GM12878 (cell line): ENCODE measurements at regions not wholly inside any gene's neighbourhood (a gene's known extent, or its start where the extent isn't known, plus 50 kb on each side); places are given as distances from the start of the nearest gene placed in this dataset.

Experiments
- CHD1 ChIP-seq: IDR thresholded peaks from 2 replicates; pipeline ENCODE4 v1.6.1; 2012; ENCODE audit warnings: low read depth, low read length, improper control_type of control experiment
- ETV6 ChIP-seq, 2 experiments: fragments of 450-650 bp in 1 of 2; IDR thresholded peaks in 1 of 2; conservative IDR thresholded peaks in 1 of 2; 2 replicates each; pipeline ENCODE4 v1.6.1; 2014; ENCODE audit warnings: antibody characterized with exemption in 1 of 2, borderline replicate concordance in 1 of 2, low read depth in 1 of 2, mild to moderate bottlenecking in 1 of 2, moderate library complexity in 1 of 2
- EZH2 ChIP-seq: IDR thresholded peaks from 2 replicates; pipeline ENCODE4 v1.6.1; 2012; ENCODE audit warnings: low read depth, mild to moderate bottlenecking, control low read depth, inconsistent platforms, low read length, borderline replicate concordance; ENCODE audit not compliant: control insufficient read depth
- FOS ChIP-seq: IDR thresholded peaks from 3 replicates; pipeline ENCODE4 v1.6.1; 2011; ENCODE audit warnings: borderline replicate concordance; ENCODE audit not compliant: insufficient read length; ENCODE audit errors: extremely low read depth
- FOXM1 ChIP-seq: IDR thresholded peaks from 2 replicates; pipeline ENCODE4 v1.6.1; 2012; ENCODE audit warnings: low read depth, mild to moderate bottlenecking, inconsistent platforms, low read length, moderate library complexity
- GABPA ChIP-seq: IDR thresholded peaks from 2 replicates; pipeline ENCODE4 v1.6.1; 2014; ENCODE audit warnings: antibody characterized with exemption, low read depth, mild to moderate bottlenecking, inconsistent platforms
- NFIC ChIP-seq: IDR thresholded peaks from 2 replicates; pipeline ENCODE4 v1.6.1; 2012; ENCODE audit warnings: low read depth, mild to moderate bottlenecking, inconsistent platforms, low read length, moderate library complexity
- NFYB ChIP-seq: IDR thresholded peaks from 2 replicates; pipeline ENCODE4 v1.6.1; 2011; ENCODE audit warnings: low read depth, mild to moderate bottlenecking, low read length, improper control_type of control experiment, moderate library complexity; ENCODE audit not compliant: insufficient read depth
- NR2C1 ChIP-seq: fragments of 450-650 bp; IDR thresholded peaks from 2 replicates; pipeline ENCODE4 v1.6.1; 2017; ENCODE audit warnings: antibody characterized with exemption, mild to moderate bottlenecking, moderate library complexity
- TAF1 ChIP-seq: IDR thresholded peaks from 2 replicates; pipeline ENCODE4 v1.6.1; 2011; ENCODE audit warnings: mild to moderate bottlenecking, low read depth, low read length, borderline replicate concordance
- TF ChIP-seq, protein P1 (sequence below), 3 experiments: IDR thresholded peaks in 2 of 3; conservative IDR thresholded peaks in 1 of 3; 2 replicates each; pipeline ENCODE4 v1.5.1; 2011; ENCODE audit warnings: low read depth in 3 of 3, low read length in 3 of 3, mild to moderate bottlenecking in 3 of 3, control low read depth in 2 of 3, moderate library complexity in 2 of 3, inconsistent platforms in 1 of 3, mixed read lengths in 1 of 3; ENCODE audit not compliant: control insufficient read depth in 2 of 3, insufficient read depth in 1 of 3; ENCODE audit errors: extremely low read depth in 1 of 3
- TF ChIP-seq, protein P2 (sequence below): fragments of 450-650 bp; IDR thresholded peaks from 2 replicates; pipeline ENCODE4 v1.6.1; 2017; ENCODE audit warnings: mild to moderate bottlenecking

DNA sequence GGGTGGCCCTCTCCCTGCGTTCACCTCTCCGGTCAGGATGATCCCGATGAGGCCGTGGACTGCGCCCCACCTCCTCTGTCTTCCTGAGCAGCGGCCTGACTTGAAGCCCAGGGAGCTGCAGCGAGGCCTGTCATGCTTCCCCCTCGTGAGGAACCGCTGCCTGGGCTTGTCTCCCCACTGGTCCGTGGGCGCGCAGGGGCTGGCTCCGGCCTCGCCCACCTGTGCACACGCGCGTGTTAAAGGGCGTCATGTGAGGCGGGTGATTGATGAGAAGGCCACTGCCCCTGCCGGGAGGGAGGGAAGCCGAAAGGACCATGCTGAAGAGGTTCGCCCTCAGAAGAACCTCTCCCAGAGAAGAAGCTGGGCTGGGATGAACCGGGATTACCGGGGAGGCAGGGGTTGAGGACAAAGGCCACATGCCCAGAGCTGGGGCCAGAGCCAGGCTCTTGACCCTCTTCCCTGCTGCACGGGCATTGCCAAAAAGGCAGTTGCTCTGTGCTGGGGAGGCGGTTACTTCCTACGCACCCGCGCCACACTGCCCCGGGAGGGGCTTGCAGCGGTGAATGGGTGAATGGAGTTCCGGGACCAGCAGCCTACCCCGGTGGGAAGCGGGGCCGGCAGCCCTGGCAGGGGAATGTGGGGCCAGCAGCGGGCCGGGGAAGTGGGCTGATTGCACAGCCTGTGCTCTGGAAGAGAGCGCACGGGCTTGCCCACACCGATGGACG, 85.9 kb upstream of the GSE1 start:
- TF ChIP-seq, protein P1, sequence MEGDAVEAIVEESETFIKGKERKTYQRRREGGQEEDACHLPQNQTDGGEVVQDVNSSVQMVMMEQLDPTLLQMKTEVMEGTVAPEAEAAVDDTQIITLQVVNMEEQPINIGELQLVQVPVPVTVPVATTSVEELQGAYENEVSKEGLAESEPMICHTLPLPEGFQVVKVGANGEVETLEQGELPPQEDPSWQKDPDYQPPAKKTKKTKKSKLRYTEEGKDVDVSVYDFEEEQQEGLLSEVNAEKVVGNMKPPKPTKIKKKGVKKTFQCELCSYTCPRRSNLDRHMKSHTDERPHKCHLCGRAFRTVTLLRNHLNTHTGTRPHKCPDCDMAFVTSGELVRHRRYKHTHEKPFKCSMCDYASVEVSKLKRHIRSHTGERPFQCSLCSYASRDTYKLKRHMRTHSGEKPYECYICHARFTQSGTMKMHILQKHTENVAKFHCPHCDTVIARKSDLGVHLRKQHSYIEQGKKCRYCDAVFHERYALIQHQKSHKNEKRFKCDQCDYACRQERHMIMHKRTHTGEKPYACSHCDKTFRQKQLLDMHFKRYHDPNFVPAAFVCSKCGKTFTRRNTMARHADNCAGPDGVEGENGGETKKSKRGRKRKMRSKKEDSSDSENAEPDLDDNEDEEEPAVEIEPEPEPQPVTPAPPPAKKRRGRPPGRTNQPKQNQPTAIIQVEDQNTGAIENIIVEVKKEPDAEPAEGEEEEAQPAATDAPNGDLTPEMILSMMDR (IDR thresholded peaks at IDR 0.05 in 2 of 3, conservative IDR thresholded peaks at IDR 0.05 in 1 of 3; ENCODE audit: control insufficient read depth in 2 of 3, extremely low read depth in 1 of 3, insufficient read depth in 1 of 3, low read depth in 3 of 3, low read length in 3 of 3): no peak
- no peak for TF ChIP-seq CHD1
- TF ChIP-seq GABPA: no peak
- TF ChIP-seq TAF1: no peak
- no peak for TF ChIP-seq ETV6 (conservative IDR thresholded peaks at IDR 0.05 in 1 of 2, IDR thresholded peaks at IDR 0.05 in 1 of 2; ENCODE audit: borderline replicate concordance in 1 of 2, low read depth in 1 of 2)
- TF ChIP-seq EZH2: no peak
- TF ChIP-seq, protein P2, sequence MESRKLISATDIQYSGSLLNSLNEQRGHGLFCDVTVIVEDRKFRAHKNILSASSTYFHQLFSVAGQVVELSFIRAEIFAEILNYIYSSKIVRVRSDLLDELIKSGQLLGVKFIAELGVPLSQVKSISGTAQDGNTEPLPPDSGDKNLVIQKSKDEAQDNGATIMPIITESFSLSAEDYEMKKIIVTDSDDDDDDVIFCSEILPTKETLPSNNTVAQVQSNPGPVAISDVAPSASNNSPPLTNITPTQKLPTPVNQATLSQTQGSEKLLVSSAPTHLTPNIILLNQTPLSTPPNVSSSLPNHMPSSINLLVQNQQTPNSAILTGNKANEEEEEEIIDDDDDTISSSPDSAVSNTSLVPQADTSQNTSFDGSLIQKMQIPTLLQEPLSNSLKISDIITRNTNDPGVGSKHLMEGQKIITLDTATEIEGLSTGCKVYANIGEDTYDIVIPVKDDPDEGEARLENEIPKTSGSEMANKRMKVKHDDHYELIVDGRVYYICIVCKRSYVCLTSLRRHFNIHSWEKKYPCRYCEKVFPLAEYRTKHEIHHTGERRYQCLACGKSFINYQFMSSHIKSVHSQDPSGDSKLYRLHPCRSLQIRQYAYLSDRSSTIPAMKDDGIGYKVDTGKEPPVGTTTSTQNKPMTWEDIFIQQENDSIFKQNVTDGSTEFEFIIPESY: no peak
- no peak for TF ChIP-seq NR2C1
- no peak for TF ChIP-seq NFIC
- no peak for TF ChIP-seq FOXM1
- no peak for TF ChIP-seq FOS
- TF ChIP-seq NFYB: no peak
